ENCODE measurements at regions not wholly inside any gene's neighbourhood (a gene's known extent, or its start where the extent isn't known, plus 50 kb on each side); places are given as distances from the start of the nearest gene placed in this dataset.

DNA sequence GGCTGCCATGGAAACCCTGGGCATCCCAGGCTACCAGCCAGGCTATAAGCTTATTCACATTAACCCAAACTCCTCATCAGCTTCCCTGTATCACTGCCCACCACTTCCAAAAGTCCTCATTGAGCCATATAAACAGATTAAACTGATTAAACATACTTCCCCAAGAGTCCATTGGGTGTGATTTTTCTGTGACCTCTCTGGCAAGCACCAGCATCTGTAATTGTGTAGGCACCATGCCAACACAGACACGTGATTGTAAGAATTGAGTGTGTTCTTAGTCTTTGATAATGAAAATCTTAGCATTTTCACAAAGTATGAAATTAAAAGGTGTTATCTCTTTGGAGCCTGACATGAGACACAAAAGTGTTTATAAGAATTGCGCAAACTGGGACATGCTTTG is 679.3 kb downstream of the TYW1 start:
- TF ChIP-seq, protein P1, sequence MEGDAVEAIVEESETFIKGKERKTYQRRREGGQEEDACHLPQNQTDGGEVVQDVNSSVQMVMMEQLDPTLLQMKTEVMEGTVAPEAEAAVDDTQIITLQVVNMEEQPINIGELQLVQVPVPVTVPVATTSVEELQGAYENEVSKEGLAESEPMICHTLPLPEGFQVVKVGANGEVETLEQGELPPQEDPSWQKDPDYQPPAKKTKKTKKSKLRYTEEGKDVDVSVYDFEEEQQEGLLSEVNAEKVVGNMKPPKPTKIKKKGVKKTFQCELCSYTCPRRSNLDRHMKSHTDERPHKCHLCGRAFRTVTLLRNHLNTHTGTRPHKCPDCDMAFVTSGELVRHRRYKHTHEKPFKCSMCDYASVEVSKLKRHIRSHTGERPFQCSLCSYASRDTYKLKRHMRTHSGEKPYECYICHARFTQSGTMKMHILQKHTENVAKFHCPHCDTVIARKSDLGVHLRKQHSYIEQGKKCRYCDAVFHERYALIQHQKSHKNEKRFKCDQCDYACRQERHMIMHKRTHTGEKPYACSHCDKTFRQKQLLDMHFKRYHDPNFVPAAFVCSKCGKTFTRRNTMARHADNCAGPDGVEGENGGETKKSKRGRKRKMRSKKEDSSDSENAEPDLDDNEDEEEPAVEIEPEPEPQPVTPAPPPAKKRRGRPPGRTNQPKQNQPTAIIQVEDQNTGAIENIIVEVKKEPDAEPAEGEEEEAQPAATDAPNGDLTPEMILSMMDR (IDR thresholded peaks at IDR 0.05): no peak
- TF ChIP-seq POLR2A (IDR thresholded peaks at IDR 0.05): no peak
